Activated CD8-positive, alpha-beta memory T cell treated with anti-CD3 and anti-CD28 coated beads for 4 hours (primary cell): ENCODE measurements at regions not wholly inside any gene's neighbourhood (a gene's known extent, or its start where the extent isn't known, plus 50 kb on each side); places are given as distances from the start of the nearest gene placed in this dataset.

ENCODE experiments used
- DNase-seq, 2 donors: peaks; one replicate each; pipeline ENCODE4 v3.0.0-alpha.2; 2020; ENCODE audit warnings: low read depth in 2 of 2

- DNase-seq = no peak
Observed at GRCh38 chr1:221069986-221070385, 190.7 kb downstream of the HLX start.

- no peak for DNase-seq
Observed at GRCh38 chr1:221071777-221072176, 192.5 kb downstream of the HLX start.

- DNase-seq = no peak
Observed at GRCh38 chr1:221072214-221072613, 193.0 kb downstream of the HLX start.

GRCh38 chr1:221074332-221074731, 195.1 kb downstream of the HLX start:
- DNase-seq = no peak

- DNase-seq = no peak
Observed at GRCh38 chr1:221075911-221076310, 196.7 kb downstream of the HLX start.

- DNase-seq = no peak
Observed at GRCh38 chr1:221076391-221076811, 197.2 kb downstream of the HLX start.

GRCh38 chr1:221078260-221078965, 199.2 kb downstream of the HLX start:
- no peak for DNase-seq

- DNase-seq = no peak
Observed at GRCh38 chr1:221083902-221084301, 204.7 kb downstream of the HLX start.

GRCh38 chr1:221084681-221085080, 205.4 kb downstream of the HLX start:
- DNase-seq = no peak

GRCh38 chr1:221085701-221086375, 206.6 kb downstream of the HLX start:
- no peak for DNase-seq

GRCh38 chr1:221087919-221088318, 208.7 kb downstream of the HLX start:
- no peak for DNase-seq

GRCh38 chr1:221089273-221089672, 210.0 kb downstream of the HLX start:
- no peak for DNase-seq

GRCh38 chr1:221089803-221090202, 210.6 kb downstream of the HLX start:
- DNase-seq = no peak

- DNase-seq = no peak
Observed at GRCh38 chr1:221093903-221094791, 214.9 kb downstream of the HLX start.

- no peak for DNase-seq
Observed at GRCh38 chr1:221097479-221098281, 218.4 kb downstream of the HLX start.

- no peak for DNase-seq
Observed at GRCh38 chr1:221098471-221099405, 219.5 kb downstream of the HLX start.

GRCh38 chr1:221099747-221100595, 220.7 kb downstream of the HLX start:
- DNase-seq = no peak

GRCh38 chr1:221100611-221101010, 221.4 kb downstream of the HLX start:
- no peak for DNase-seq

- no peak for DNase-seq
Observed at GRCh38 chr1:221101807-221102605, 222.8 kb downstream of the HLX start.
